H9 (cell line): ENCODE measurements at regions not wholly inside any gene's neighbourhood (a gene's known extent, or its start where the extent isn't known, plus 50 kb on each side); places are given as distances from the start of the nearest gene placed in this dataset.

Experiments used
- DNase-seq: peaks from one replicate; pipeline ENCODE4 v3.0.0-alpha.2; 2017
- H2AFZ ChIP-seq: one replicate; pipeline ENCODE4 v1.6.1; 2013; ENCODE audit warnings: mild to moderate bottlenecking, low read length, control low read depth, moderate library complexity
- H2AK5ac ChIP-seq: 2 replicates; pipeline ENCODE4 v1.6.1; 2013; ENCODE audit warnings: low read length, control low read depth, mixed read lengths; ENCODE audit not compliant: insufficient read length
- H2BK120ac ChIP-seq: one replicate; pipeline ENCODE4 v1.6.1; 2013; ENCODE audit warnings: low read depth, mild to moderate bottlenecking, low read length, control low read depth, inconsistent platforms; ENCODE audit not compliant: poor library complexity, severe bottlenecking
- H2BK12ac ChIP-seq: 2 replicates; pipeline ENCODE4 v1.6.1; 2013; ENCODE audit warnings: low read length, control low read depth, mixed read lengths, low read depth; ENCODE audit not compliant: insufficient read length
- H2BK15ac ChIP-seq: 2 replicates; pipeline ENCODE4 v1.6.1; 2013; ENCODE audit warnings: low read depth, low read length, control low read depth
- H2BK20ac ChIP-seq: one replicate; pipeline ENCODE4 v1.6.1; 2013; ENCODE audit warnings: low read depth, mild to moderate bottlenecking, low read length, control low read depth, inconsistent platforms; ENCODE audit not compliant: poor library complexity, severe bottlenecking
- H2BK5ac ChIP-seq: 2 replicates; pipeline ENCODE4 v1.6.1; 2013; ENCODE audit warnings: low read length, control low read depth, mixed read lengths; ENCODE audit not compliant: insufficient read length
- H3K14ac ChIP-seq: 2 replicates; pipeline ENCODE4 v1.6.1; 2013; ENCODE audit warnings: low read length, control low read depth; ENCODE audit not compliant: insufficient read depth
- H3K18ac ChIP-seq: 2 replicates; pipeline ENCODE4 v1.6.1; 2013; ENCODE audit warnings: low read depth, mild to moderate bottlenecking, mixed read lengths, low read length, control low read depth; ENCODE audit not compliant: insufficient read length
- H3K23ac ChIP-seq: 2 replicates; pipeline ENCODE4 v1.6.1; 2013; ENCODE audit warnings: low read length, control low read depth, mixed read lengths, low read depth; ENCODE audit not compliant: insufficient read length
- H3K23me2 ChIP-seq: 2 replicates; pipeline ENCODE4 v1.6.1; 2013; ENCODE audit warnings: low read depth, mild to moderate bottlenecking, mixed read lengths, low read length, control low read depth; ENCODE audit not compliant: insufficient read length, poor library complexity, severe bottlenecking
- H3K27ac ChIP-seq: 2 replicates; pipeline ENCODE4 v1.5.1; 2013; ENCODE audit warnings: low read length, control low read depth, mixed read lengths, low read depth; ENCODE audit not compliant: insufficient read length
- H3K27me3 ChIP-seq: 2 replicates; pipeline ENCODE4 v1.6.1; 2013; ENCODE audit warnings: low read length, control low read depth, inconsistent platforms; ENCODE audit not compliant: insufficient read depth
- H3K4ac ChIP-seq: 2 replicates; pipeline ENCODE4 v1.6.1; 2013; ENCODE audit warnings: low read depth, mild to moderate bottlenecking, control low read depth, inconsistent platforms, low read length, moderate library complexity
- H3K4me1 ChIP-seq: 2 replicates; pipeline ENCODE4 v1.6.1; 2013; ENCODE audit warnings: low read length, control low read depth, inconsistent platforms; ENCODE audit not compliant: insufficient read depth
- H3K4me2 ChIP-seq: 2 replicates; pipeline ENCODE4 v1.6.1; 2013; ENCODE audit warnings: low read length, control low read depth, mixed read lengths; ENCODE audit not compliant: insufficient read length, insufficient read depth
- H3K56ac ChIP-seq: 2 replicates; pipeline ENCODE4 v1.6.1; 2013; ENCODE audit warnings: low read depth, mild to moderate bottlenecking, mixed read lengths, low read length, control low read depth; ENCODE audit not compliant: insufficient read length
- H3K79me1 ChIP-seq: 2 replicates; pipeline ENCODE4 v1.6.1; 2013; ENCODE audit warnings: low read depth, mild to moderate bottlenecking, moderate library complexity, low read length, control low read depth, inconsistent platforms; ENCODE audit not compliant: insufficient read depth, poor library complexity, severe bottlenecking
- H3K79me2 ChIP-seq: 2 replicates; pipeline ENCODE4 v1.6.1; 2013; ENCODE audit warnings: low read length, control low read depth, inconsistent platforms; ENCODE audit not compliant: insufficient read depth
- H3K9ac ChIP-seq: 2 replicates; pipeline ENCODE4 v1.6.1; 2013; ENCODE audit warnings: low read length, control low read depth, mixed read lengths; ENCODE audit not compliant: insufficient read length; ENCODE audit errors: extremely low read depth
- H3K9me3 ChIP-seq: one replicate; pipeline ENCODE4 v1.6.1; 2013; ENCODE audit warnings: low read depth, low read length, inconsistent platforms; ENCODE audit not compliant: control insufficient read depth
- H3T11ph ChIP-seq: one replicate; pipeline ENCODE4 v1.6.1; 2013; ENCODE audit warnings: mild to moderate bottlenecking, low read length, control low read depth, inconsistent platforms
- H4K20me1 ChIP-seq: one replicate; pipeline ENCODE4 v1.6.1; 2013; ENCODE audit not compliant: control insufficient read depth, insufficient read length, insufficient read depth
- H4K5ac ChIP-seq: 2 replicates; pipeline ENCODE4 v1.6.1; 2013; ENCODE audit warnings: low read depth, mild to moderate bottlenecking, mixed read lengths, low read length, control low read depth; ENCODE audit not compliant: insufficient read length
- H4K8ac ChIP-seq: replicated peaks from 2 replicates; pipeline ENCODE4 v1.6.1; 2013; ENCODE audit warnings: low read length, control low read depth, mixed read lengths, low read depth; ENCODE audit not compliant: insufficient read length
- H4K91ac ChIP-seq: 2 replicates; pipeline ENCODE4 v1.6.1; 2013; ENCODE audit warnings: low read depth, mild to moderate bottlenecking, moderate library complexity, mixed read lengths, low read length, control low read depth; ENCODE audit not compliant: insufficient read length
- H3K27ac Mint-ChIP-seq, 3 experiments: 2 replicates in 2 of 3; 3 replicates in 1 of 3; pipeline ENCODE4 v1.8.0; 2020 to 2021; ENCODE audit warnings: mixed read lengths in 3 of 3, mild to moderate bottlenecking in 1 of 3, moderate library complexity in 1 of 3
- H3K27me3 Mint-ChIP-seq: 2 replicates; pipeline ENCODE4 v1.8.0; 2021; ENCODE audit warnings: low read depth, mild to moderate bottlenecking, moderate library complexity, mixed read lengths
- H3K36me3 Mint-ChIP-seq, 3 experiments: 2 replicates in 2 of 3; 3 replicates in 1 of 3; pipeline ENCODE4 v1.8.0; 2020 to 2021; ENCODE audit warnings: low read depth in 3 of 3, mixed read lengths in 3 of 3; ENCODE audit not compliant: insufficient read depth in 1 of 3
- H3K4me1 Mint-ChIP-seq, 2 experiments: 2 replicates each; pipeline ENCODE4 v1.8.0; 2020; ENCODE audit warnings: mixed read lengths in 2 of 2
- H3K4me3 Mint-ChIP-seq, 2 experiments: 2 replicates in 1 of 2; 3 replicates in 1 of 2; pipeline ENCODE4 v1.8.0; 2020 to 2021; ENCODE audit warnings: mild to moderate bottlenecking in 2 of 2, mixed read lengths in 2 of 2, moderate library complexity in 1 of 2
- H3K9me3 Mint-ChIP-seq, 2 experiments: 2 replicates in 1 of 2; 3 replicates in 1 of 2; pipeline ENCODE4 v1.8.0; 2020; ENCODE audit warnings: mild to moderate bottlenecking in 2 of 2, mixed read lengths in 2 of 2, moderate library complexity in 1 of 2
- CTCF ChIP-seq: fragments of 200-600 bp; sonication (generic); conservative IDR thresholded peaks from 3 replicates; pipeline ENCODE4 v1.8.0; 2021; ENCODE audit warnings: antibody characterized with exemption, mild to moderate bottlenecking
- WGBS: extraction: QIAGEN DNeasy Blood & Tissue Kit; methylation state at CpG from one replicate; pipeline ENCODE4 v1.1.7; 2013; ENCODE audit warnings: missing lambda C conversion rate, low lambda C conversion rate, mixed read lengths; ENCODE audit not compliant: insufficient read length; ENCODE audit errors: extremely low coverage; 5-methylcytosine and 5-hydroxymethylcytosine counted together

GRCh38 chr1:65674522-65674921 lies 118.2 kb upstream of the PDE4B start:
- no peak for DNase-seq
- Histone ChIP-seq H3K18ac (no peak overlapping the region), H3K14ac (no peak overlapping the region), H2BK15ac (no peak overlapping the region), H4K20me1 (no peaks in the 10 kb centered on the region), H3K23ac (no peak overlapping the region), H3K4me1 (no peaks in the 10 kb centered on the region), H2BK120ac (no peak overlapping the region), H3T11ph (no peak overlapping the region), H3K23me2 (no peaks in the 10 kb centered on the region), H3K4me2 (no peak overlapping the region), H3K27ac (no peak overlapping the region), H4K91ac (no peak overlapping the region), H2AFZ (no peak overlapping the region), H4K5ac (no peak overlapping the region), H3K79me1 (no peaks in the 10 kb centered on the region), H3K4ac (no peak overlapping the region), H4K8ac (no peak overlapping the region), H3K9ac (no peak overlapping the region), H3K27me3 (no peaks in the 10 kb centered on the region), H3K79me2 (no peaks in the 10 kb centered on the region), H2BK20ac (no peak overlapping the region), H2BK5ac (no peak overlapping the region), H3K9me3 (no peaks in the 10 kb centered on the region), H2AK5ac (no peak overlapping the region), H2BK12ac (no peak overlapping the region), H3K56ac (no peak overlapping the region)
- Mint-ChIP-seq H3K36me3 (no peaks in the 10 kb centered on the region), H3K27me3 (no peaks in the 10 kb centered on the region; the same call in 1 of the 2 replicates), H3K4me3 (no peak overlapping the region), H3K4me1 (no peaks in the 10 kb centered on the region), H3K9me3 (no peaks in the 10 kb centered on the region; a peak in 1 of 5 replicates), H3K27ac (no peak overlapping the region)
- no peak for TF ChIP-seq CTCF
- WGBS, result no CpG with 5 or more reads among the region's 2 CpGs
